ENCODE measurements at regions not wholly inside any gene's neighbourhood (a gene's known extent, or its start where the extent isn't known, plus 50 kb on each side); places are given as distances from the start of the nearest gene placed in this dataset.

DNA sequence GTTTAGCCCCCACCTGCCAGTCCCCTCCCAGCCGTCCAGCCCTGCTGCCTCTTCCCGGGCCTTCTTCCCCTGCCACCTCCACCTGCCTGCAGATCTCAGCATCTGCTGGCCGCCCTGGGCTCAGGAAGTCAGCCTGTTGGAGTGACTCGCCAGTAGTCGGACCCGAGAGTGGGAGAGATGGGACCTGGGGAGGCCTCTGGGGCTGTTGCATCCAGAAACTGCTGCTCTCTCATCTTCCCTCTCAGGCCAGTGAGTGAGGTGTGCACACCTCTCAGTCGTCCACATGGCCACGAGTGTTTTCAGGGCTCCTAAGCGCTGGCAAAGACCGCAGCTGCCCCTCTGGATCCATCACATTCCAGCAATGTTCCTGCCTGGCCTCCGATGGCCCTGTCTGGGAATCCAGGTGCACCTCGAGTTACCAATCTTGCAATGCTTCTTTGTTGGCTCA is 151.8 kb upstream of the SOX1 start:
- intact Hi-C loops (cut with DNase I), result no loop called here
- no peaks in the 10 kb centered on the region for H3K4me1 ChIP-seq
- H3K27me3 ChIP-seq (ENCODE audit: insufficient read depth in 3 of 3, low read length in 2 of 3), result no peaks in the 10 kb centered on the region
- DNase-seq, result no peak
- H3K36me3 ChIP-seq (ENCODE audit: insufficient read depth in 1 of 2, low read depth in 1 of 2), result no peaks in the 10 kb centered on the region
- H3K4me3 ChIP-seq, result no peak overlapping the region
- H3K9me3 ChIP-seq, result no peaks in the 10 kb centered on the region
- 78 to 81% (median 78%) methylated on average over 12 of the region's 12 CpGs for WGBS, 3 donors
- no peak overlapping the region for H3K27ac ChIP-seq
- TF ChIP-seq, protein P1, sequence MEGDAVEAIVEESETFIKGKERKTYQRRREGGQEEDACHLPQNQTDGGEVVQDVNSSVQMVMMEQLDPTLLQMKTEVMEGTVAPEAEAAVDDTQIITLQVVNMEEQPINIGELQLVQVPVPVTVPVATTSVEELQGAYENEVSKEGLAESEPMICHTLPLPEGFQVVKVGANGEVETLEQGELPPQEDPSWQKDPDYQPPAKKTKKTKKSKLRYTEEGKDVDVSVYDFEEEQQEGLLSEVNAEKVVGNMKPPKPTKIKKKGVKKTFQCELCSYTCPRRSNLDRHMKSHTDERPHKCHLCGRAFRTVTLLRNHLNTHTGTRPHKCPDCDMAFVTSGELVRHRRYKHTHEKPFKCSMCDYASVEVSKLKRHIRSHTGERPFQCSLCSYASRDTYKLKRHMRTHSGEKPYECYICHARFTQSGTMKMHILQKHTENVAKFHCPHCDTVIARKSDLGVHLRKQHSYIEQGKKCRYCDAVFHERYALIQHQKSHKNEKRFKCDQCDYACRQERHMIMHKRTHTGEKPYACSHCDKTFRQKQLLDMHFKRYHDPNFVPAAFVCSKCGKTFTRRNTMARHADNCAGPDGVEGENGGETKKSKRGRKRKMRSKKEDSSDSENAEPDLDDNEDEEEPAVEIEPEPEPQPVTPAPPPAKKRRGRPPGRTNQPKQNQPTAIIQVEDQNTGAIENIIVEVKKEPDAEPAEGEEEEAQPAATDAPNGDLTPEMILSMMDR (IDR thresholded peaks at IDR 0.05), result no peak
- ATAC-seq, result no peak

DNA sequence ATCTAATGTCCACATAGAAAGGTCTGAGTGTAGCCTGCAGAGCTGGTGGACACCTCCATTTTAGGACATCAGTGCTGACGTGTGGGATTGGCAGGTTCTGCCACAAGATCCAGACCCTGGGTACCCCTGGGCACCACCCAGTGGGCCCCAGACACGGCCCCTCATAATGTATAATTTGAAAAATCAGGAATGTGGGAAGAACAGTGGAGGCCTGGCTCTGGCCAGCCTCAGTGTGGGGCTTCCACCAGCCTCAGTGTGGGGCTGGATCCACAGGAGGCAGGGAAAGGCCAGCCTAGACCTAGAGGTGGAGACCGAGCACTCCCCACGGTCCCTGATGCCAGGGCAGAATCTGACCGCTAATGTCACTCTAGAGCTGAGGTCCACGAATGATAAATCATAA is 150.7 kb upstream of the SOX1 start:
- WGBS, 3 donors, result 67 to 80% (median 73%) methylated on average over 6 of the region's 6 CpGs
- Histone ChIP-seq H3K27ac (no peak overlapping the region), H3K36me3 (ENCODE audit: insufficient read depth in 1 of 2, low read depth in 1 of 2) (no peaks in the 10 kb centered on the region), H3K27me3 (ENCODE audit: insufficient read depth in 3 of 3, low read length in 2 of 3) (no peaks in the 10 kb centered on the region), H3K9me3 (no peaks in the 10 kb centered on the region), H3K4me1 (no peaks in the 10 kb centered on the region), H3K4me3 (no peak overlapping the region)
- TF ChIP-seq, protein P1 (IDR thresholded peaks at IDR 0.05), result no peak
- ATAC-seq (no peak), DNase-seq (no peak)
- intact Hi-C loops (cut with DNase I), result no loop called here

DNA sequence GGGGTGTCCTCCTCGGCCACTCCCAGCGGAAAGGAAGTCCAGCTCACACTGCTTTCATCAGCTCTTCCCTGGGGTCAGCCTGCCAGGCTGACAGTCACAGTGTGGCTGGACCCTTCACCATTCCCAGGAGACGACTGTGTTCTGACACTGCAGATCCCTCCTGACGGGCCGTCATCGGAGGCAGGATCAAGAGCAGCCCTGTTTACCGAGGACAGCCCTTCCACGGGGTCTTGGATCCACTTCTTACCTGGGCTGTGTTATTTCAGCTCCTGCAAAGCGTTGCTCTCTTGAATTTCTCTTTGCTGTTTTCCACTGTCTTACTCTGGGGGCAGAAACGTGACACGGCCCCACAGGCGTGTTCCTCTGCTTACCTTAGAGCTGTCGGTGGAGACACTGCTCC is 149.9 kb upstream of the SOX1 start:
- Histone ChIP-seq H3K36me3 (ENCODE audit: insufficient read depth in 1 of 2, low read depth in 1 of 2) (no peaks in the 10 kb centered on the region), H3K9me3 (no peaks in the 10 kb centered on the region), H3K27me3 (ENCODE audit: insufficient read depth in 3 of 3, low read length in 2 of 3) (peaks cover 0 to 4% (median 0%) of the 10 kb centered on the region in 3 donors), H3K4me1 (no peaks in the 10 kb centered on the region), H3K4me3 (no peak overlapping the region), H3K27ac (no peak overlapping the region)
- 77 to 80% (median 77%) methylated on average over 13 of the region's 13 CpGs for WGBS, 3 donors
- intact Hi-C loops (cut with DNase I), result no loop called here
- DNase-seq (no peak), ATAC-seq (no peak)
- TF ChIP-seq, protein P1 (IDR thresholded peaks at IDR 0.05), result no peak

DNA sequence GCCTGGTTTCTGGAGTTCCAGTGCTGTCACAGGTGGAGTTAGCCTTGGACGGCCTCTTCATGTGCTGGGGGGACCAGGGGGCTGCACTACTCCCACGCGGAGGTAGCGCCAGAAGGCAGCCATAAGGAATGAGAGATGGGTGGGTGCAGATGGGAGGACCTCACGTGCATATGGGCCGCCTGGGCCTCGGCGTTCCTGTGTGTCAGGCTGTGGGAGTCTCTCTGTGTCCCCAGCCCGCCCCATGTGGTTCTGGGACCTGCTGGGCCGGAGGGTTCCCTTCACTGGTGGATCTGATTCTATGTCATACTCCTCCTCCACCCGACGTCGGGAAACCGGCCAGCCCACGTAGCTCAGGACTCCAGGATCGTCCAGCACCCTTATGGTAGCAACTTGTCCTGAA is 149.0 kb upstream of the SOX1 start:
- no peak for DNase-seq
- TF ChIP-seq, protein P1 (IDR thresholded peaks at IDR 0.05), result no peak
- no peaks in the 10 kb centered on the region for H3K4me1 ChIP-seq
- no peak overlapping the region for H3K27ac ChIP-seq
- H3K27me3 ChIP-seq (ENCODE audit: insufficient read depth in 3 of 3, low read length in 2 of 3), result peaks cover 0 to 5% (median 0%) of the 10 kb centered on the region in 3 donors
- intact Hi-C loops (cut with DNase I), result no loop called here
- 77 to 88% (median 81%) methylated on average over 16 of the region's 16 CpGs for WGBS, 3 donors
- no peaks in the 10 kb centered on the region for H3K36me3 ChIP-seq (ENCODE audit: insufficient read depth in 1 of 2, low read depth in 1 of 2)
- H3K4me3 ChIP-seq, result no peak overlapping the region
- no peaks in the 10 kb centered on the region for H3K9me3 ChIP-seq
- no peak for ATAC-seq

DNA sequence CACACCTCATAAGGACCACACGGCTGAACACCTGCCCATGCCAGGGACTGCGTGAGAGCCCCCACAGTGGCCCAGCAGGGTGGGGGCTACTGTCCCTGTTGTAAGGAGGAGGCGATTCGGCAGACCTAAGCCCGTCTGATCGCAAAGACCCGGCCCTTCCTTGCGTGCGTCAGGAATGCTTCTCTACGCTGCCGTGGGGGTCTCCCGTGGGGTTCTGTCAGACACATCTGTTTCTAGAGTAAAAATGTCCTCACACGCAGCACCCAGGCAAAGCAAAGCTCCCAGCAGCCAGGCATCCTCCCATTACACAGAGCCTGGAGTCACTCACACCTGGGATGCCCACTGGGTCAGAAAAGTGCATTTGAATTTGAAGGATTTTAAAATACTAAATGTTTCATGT is 147.7 kb upstream of the SOX1 start:
- Histone ChIP-seq H3K4me3 (no peak overlapping the region), H3K9me3 (no peaks in the 10 kb centered on the region), H3K27ac (no peak overlapping the region), H3K27me3 (ENCODE audit: insufficient read depth in 3 of 3, low read length in 2 of 3) (peaks cover 0 to 8% (median 0%) of the 10 kb centered on the region in 3 donors), H3K4me1 (no peaks in the 10 kb centered on the region), H3K36me3 (ENCODE audit: insufficient read depth in 1 of 2, low read depth in 1 of 2) (no peaks in the 10 kb centered on the region)
- TF ChIP-seq, protein P1 (IDR thresholded peaks at IDR 0.05), result no peak
- DNase-seq, result no peak
- no peak for ATAC-seq
- intact Hi-C loops (cut with DNase I), result no loop called here
- WGBS, 3 donors, result 67 to 87% (median 75%) methylated on average over 13 of the region's 13 CpGs
